HG03571 (cell line): ENCODE measurements at regions not wholly inside any gene's neighbourhood (a gene's known extent, or its start where the extent isn't known, plus 50 kb on each side); places are given as distances from the start of the nearest gene placed in this dataset.
"Not testable (repeated sequence)": the region's sequence is repeated elsewhere in the genome, so short reads cannot be mapped to it uniquely, and the experiment has no call there.

Source experiments
- ATAC-seq: cut with Tn5 transposase; IDR thresholded peaks from one replicate; pipeline ENCODE4 v1.9.1; 2021; ENCODE audit not compliant: unreplicated experiment

GRCh38 chr12:126396536-126396935, 1331.3 kb downstream of the AACS start:
- ATAC-seq: no peak

DNA sequence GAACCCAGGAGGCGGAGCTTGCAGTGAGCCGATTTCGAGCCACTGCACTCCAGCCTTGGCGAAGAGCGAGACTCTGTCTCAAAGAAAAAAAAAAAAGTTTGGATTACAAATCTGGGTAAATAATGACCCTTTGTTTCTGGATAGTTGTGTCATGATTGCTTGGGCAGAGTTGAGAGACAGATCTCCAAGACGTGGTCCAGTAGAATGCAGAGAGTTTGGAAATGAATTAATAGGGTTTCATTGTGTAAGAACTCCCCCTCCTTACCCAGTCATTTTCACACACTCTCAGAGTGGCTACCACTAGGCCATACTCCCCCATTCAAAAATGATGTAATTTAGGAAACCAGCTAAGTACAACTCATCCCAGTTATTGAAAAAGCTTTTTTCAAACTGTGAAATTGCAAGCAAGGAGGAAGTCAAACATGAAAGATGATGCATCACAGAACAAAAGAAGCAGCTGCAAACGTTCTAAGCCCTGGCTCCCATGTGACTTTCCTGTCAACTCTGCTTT, 1331.9 kb downstream of the AACS start:
- ATAC-seq: no peak

- no peak for ATAC-seq
These were observed 1332.4 kb downstream of the AACS start for GRCh38 chr12:126397660-126398059.

GRCh38 chr12:126400831-126401230, 1335.6 kb downstream of the AACS start:
- no peak for ATAC-seq

GRCh38 chr12:126404293-126404881, 1339.2 kb downstream of the AACS start:
- ATAC-seq: no peak

DNA sequence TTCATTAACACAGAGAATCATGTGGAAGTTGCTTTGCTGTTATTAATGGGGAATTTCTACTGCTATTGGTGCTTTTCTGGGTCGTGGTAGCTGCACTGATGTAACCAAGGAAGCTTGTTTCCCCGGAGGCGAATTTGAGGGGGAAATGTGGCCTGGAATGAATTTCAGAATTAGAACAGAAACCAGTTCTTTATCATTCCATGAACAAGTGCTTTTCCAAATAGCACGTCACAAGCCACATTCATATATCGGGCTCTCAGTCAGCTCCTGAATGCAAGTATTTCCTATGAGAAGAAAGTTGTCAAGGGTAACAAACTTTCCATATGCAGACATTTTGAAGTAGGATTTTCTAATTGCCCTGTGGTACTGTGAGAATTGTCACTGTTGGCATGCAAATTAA, 1353.2 kb downstream of the AACS start:
- no peak for ATAC-seq

GRCh38 chr12:126419131-126419530, 1353.9 kb downstream of the AACS start:
- no peak for ATAC-seq

- no peak for ATAC-seq
These were observed 1359.5 kb downstream of the AACS start for GRCh38 chr12:126424696-126425095.

DNA sequence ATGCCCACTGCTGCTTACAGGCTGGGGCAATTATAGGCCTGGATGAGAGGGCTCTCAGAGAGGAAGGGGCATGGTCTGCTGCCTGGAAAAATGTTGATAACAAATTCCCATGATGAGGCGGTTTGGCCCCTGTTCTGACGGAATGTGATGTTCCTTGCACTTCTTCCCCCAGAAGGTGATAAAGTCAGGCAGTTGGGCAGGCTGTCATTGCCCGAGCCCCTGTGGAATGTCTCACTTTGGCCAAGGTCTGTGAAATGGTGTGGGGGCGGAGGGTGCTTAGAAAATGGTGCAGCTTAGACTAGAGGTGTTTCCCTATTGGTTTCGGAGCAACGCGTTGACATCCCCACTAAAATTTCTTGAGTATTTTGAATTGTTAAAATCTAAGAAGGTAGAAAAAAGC, 1360.0 kb downstream of the AACS start:
- ATAC-seq: no peak

DNA sequence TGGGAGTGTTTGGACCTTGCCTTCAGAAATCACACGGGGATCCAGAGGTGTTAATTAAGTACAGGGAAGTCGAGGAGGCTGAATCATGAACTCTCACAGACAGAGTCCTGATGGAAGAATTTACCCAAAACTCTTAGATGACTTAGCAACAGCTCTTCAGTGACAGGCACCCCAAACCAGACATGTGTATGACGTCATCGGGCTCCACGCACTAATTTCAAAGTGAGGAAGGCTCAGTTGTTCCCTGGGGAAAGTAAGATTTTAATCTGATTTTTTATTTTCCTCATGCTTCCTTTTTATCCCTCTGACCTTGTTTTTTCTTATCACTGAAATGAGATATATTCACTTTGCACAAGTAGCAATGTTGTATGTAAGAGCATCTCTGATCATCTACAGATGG, 1363.5 kb downstream of the AACS start:
- ATAC-seq: no peak

DNA sequence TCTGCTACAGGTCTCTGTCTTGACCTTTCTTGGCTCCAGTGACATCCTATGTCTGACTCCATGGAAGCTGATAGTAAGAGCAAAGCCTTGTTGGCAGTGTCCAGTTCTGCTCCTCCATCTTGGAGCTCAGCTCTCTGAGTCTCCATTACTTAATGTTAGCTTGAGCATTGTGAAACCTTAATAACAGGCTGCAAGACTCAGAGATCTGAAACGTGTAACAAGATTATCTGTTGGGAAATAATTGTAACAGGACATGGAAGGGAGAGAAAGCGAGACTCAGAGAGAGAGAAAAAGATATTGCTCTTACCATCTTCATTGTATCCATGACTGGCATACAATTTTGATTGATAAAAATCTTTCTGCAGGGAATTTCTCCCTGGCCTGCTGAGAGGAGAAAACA, 1365.7 kb downstream of the AACS start:
- no peak for ATAC-seq

GRCh38 chr12:126431767-126432166, 1366.5 kb downstream of the AACS start:
- no peak for ATAC-seq

DNA sequence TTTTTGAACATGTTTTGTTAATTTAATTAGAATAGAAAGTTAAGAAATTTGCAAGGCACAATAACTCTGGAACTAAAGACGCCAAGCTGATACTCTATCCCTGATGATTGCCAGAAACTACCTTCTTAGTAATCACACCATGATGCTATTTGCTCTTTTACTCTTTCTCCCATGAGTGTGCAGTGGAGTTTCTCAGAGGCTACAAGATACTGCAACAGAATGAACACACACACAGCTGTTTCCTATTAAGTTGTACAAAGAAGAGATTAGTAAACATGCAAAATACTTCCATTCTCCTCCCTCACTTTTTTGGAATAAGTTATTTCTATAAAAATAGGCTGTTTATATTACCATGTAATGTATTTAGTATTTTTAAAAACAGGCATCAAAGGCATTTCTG, 1367.5 kb downstream of the AACS start:
- no peak for ATAC-seq

DNA sequence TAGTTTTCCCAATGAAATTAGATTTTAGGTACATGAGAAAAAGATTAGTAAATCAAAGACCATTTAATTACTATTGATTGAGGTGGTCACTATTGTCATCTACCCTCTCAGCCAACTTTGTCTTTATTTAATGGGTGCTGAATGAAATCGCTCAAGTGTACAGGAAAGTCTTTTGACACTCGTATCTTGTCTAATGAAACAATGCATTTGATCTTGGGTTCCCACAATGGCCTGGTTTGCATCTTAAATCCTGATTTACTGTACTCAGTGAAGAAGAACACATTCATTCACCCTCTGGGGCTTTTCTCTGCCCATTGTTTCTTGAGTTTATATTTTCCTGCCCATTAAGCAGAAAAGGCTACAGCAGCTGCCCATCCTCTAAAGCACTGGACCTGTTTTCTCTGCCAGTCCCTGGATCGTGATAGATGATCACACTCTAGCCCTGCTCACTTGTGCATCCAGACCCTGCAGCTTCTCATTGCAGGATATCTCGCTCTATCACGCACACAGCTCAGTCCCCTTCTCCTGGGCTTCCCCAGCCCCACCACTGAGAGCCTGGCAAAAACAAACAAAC, 1369.3 kb downstream of the AACS start:
- ATAC-seq: no peak

- ATAC-seq: no peak
These were observed 1370.8 kb downstream of the AACS start for GRCh38 chr12:126436041-126436440.

DNA sequence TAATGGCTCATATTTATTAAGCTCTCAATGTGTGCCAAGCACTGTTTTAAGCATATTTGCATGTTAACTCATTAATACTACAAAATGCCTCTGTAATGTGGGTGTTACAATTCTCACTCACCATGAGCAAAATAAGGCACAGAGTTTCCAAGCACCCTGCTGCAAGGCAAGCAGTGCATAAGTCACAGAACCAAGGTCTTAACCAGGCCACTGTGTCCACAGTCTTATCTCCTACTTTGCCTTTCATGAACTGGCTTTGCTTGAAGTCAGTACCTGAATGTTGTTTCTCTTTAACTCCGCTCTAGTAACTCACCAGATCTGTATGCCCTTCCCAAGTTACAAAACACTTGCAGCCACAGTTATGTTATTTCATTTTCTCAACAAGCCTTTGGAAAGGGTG, 1372.7 kb downstream of the AACS start:
- no peak for ATAC-seq

- ATAC-seq: no peak
These were observed 1378.7 kb downstream of the AACS start for GRCh38 chr12:126443977-126444376.

- ATAC-seq: no peak
These were observed 1382.1 kb downstream of the AACS start for GRCh38 chr12:126447346-126447745.

DNA sequence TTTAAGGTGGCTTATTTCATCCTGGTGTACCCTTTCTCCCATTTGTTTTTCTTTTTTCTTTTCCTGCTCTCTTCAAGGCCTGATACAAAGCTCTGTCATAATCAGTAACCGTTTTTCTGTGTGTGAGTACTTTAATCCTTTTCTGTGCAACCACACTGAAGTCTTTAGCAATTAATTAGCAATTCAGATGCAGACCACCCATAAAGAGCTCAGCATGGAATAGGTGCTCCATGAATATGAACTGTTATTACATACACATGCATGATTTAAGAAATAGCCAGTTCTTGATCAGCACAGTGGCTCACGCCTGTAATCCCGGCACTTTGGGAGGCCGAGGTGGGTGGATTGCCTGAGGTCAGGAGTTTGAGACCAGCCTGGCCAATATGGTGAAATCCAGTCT, 1386.6 kb downstream of the AACS start:
- ATAC-seq: no peak

DNA sequence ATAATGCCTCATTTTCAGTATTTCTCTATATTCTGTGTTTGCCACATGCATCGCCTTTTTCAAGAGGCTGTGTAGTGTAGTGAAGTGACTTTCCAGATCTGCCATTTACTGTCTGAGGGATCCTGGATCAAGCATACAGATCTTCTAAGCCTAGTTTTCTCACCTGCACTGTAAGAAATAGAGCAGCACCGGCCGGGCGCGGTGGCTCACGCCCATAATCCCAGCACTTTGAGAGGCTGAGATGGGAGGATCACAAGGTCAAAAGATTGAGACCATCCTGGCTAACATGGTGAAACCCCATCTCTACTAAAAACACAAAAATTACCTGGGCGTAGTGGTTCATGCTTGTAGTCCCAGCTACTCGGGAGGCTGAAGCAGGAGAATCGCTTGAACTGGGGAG, 1387.5 kb downstream of the AACS start:
- not testable (repeated sequence) for ATAC-seq

DNA sequence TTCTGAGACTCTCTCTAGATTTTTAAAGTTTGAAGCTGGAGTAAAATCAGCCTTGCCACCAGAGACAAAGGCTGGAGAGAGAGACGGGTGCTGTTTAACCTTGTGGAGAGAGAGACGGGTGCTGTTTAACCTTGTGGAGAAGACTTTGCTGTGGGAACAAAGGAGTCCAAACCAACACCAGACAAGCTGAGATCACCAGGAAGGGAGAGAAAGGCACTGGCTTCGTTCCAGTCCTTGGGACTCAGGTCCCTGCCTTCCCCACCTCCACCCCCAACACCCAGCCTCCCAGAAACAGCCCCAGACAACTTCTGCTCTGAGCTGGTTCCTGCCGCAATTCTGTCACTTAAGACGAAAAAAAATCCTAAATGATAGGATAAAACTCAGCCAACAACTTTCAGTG, 1389.3 kb downstream of the AACS start:
- ATAC-seq: no peak

DNA sequence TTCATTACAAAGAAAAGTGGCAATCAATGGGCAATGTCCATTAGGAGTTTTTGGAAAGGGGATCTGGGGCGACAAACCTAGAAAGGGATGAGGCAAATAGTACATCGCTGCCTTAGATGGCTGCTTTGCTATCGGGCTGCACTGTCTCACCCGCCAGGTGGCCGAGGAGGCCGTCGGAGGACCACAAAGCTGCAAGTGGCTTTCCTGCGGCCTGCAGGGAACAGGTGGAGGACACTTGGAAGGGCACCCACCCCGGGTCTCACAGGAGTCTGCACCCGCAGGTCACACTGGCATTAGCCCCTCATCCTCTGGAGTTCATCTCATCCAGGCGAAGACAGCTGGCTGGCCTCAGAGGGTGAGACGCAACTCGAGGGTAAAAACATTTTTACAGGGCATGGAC, 1392.5 kb downstream of the AACS start:
- ATAC-seq: no peak

DNA sequence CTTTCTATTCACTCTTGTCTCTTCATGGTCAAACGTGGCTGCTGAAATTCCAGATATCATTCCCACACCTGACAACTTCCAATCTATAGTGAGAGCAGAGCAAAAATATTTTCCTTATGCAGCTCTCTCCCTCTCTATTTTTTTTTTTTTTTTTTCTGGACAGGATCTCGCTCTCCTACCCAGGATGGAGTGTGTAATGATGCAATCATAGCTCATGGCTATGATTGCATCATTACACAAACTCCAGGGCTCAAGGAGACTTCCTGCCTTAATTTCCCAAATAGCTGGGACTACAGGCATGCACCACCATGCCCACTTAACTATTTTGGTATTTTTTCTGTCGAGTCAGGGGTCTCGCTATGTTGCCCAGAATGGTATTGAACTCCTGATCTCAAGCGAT, 1398.9 kb downstream of the AACS start:
- ATAC-seq: no peak
